Endodermal cell (in vitro differentiated cells): ENCODE measurements at regions not wholly inside any gene's neighbourhood (a gene's known extent, or its start where the extent isn't known, plus 50 kb on each side); places are given as distances from the start of the nearest gene placed in this dataset.
A peak's percentile ranks its signal among the peaks of the same experiment; 100 is the strongest.

Source experiments
- DNase-seq: peaks from one replicate; pipeline ENCODE4 v3.0.0-alpha.2; 2017
- H3K27ac ChIP-seq: 2 replicates; pipeline ENCODE4 v1.5.1; 2013; ENCODE audit warnings: mild to moderate bottlenecking, low read depth, low read length, moderate library complexity
- H3K27me3 ChIP-seq: 2 replicates; pipeline ENCODE4 v1.6.1; 2013; ENCODE audit warnings: mild to moderate bottlenecking, low read length, moderate library complexity; ENCODE audit not compliant: insufficient read depth, control insufficient read depth, poor library complexity, severe bottlenecking
- H3K36me3 ChIP-seq: 2 replicates; pipeline ENCODE4 v1.7.0; 2013; ENCODE audit warnings: mild to moderate bottlenecking, low read length, moderate library complexity; ENCODE audit not compliant: control insufficient read depth, insufficient read depth
- H3K4me1 ChIP-seq: one replicate; pipeline ENCODE4 v1.7.0; 2013; ENCODE audit warnings: low read length; ENCODE audit not compliant: control insufficient read depth, insufficient read depth
- H3K4me3 ChIP-seq: 2 replicates; pipeline ENCODE4 v1.5.1; 2013; ENCODE audit warnings: mild to moderate bottlenecking, low read length, moderate library complexity
- H3K9ac ChIP-seq: 2 replicates; pipeline ENCODE4 v1.6.1; 2013; ENCODE audit warnings: mild to moderate bottlenecking, low read length, moderate library complexity; ENCODE audit not compliant: poor library complexity, severe bottlenecking; ENCODE audit errors: extremely low read depth
- H3K9me3 ChIP-seq: 2 replicates; pipeline ENCODE4 v1.6.1; 2013; ENCODE audit warnings: mild to moderate bottlenecking, low read length, moderate library complexity; ENCODE audit not compliant: control insufficient read depth
- H3K27ac Mint-ChIP-seq: 2 replicates; pipeline ENCODE4 v1.8.0; 2020; ENCODE audit warnings: mixed read lengths
- H3K27me3 Mint-ChIP-seq: 2 replicates; pipeline ENCODE4 v1.8.0; 2021; ENCODE audit warnings: mild to moderate bottlenecking, mixed read lengths; ENCODE audit not compliant: insufficient read depth
- H3K36me3 Mint-ChIP-seq: 2 replicates; pipeline ENCODE4 v1.8.0; 2020; ENCODE audit warnings: low read depth, mixed read lengths
- H3K4me1 Mint-ChIP-seq: 2 replicates; pipeline ENCODE4 v1.8.0; 2020; ENCODE audit warnings: mixed read lengths
- H3K4me3 Mint-ChIP-seq: 2 replicates; pipeline ENCODE4 v1.8.0; 2020; ENCODE audit warnings: mild to moderate bottlenecking, moderate library complexity, mixed read lengths
- H3K9me3 Mint-ChIP-seq: 2 replicates; pipeline ENCODE4 v1.8.0; 2020; ENCODE audit warnings: mild to moderate bottlenecking, mixed read lengths
- CTCF ChIP-seq: fragments of 200-600 bp; sonication (generic); conservative IDR thresholded peaks from 2 replicates; pipeline ENCODE4 v1.5.0; 2021; ENCODE audit warnings: antibody characterized with exemption, mild to moderate bottlenecking
- WGBS, 2 experiments: methylation state at CpG; one replicate each; pipeline versions ENCODE4 v1.1.5 to v1.1.7; 2013; ENCODE audit warnings: missing lambda C conversion rate in 2 of 2, mixed read lengths in 1 of 2; ENCODE audit not compliant: insufficient coverage in 1 of 2, insufficient read length in 1 of 2; 5-methylcytosine and 5-hydroxymethylcytosine counted together

GRCh38 chr4:23533859-23534258 is 356.0 kb downstream of the PPARGC1A start:
- Histone ChIP-seq H3K4me1 (no peaks in the 10 kb centered on the region), H3K27me3 (no peaks in the 10 kb centered on the region), H3K27ac (no peak overlapping the region), H3K9ac (no peak overlapping the region), H3K36me3 (no peaks in the 10 kb centered on the region), H3K4me3 (no peak overlapping the region), H3K9me3 (peaks cover 11% of the 10 kb centered on the region)
- no peak for DNase-seq
- no peaks in the 10 kb centered on the region for H3K4me1 Mint-ChIP-seq
- peaks cover 3% of the 10 kb centered on the region for H3K36me3 Mint-ChIP-seq
- H3K4me3 Mint-ChIP-seq = no peak overlapping the region
- H3K27me3 Mint-ChIP-seq = no peaks in the 10 kb centered on the region
- H3K27ac Mint-ChIP-seq = no peak overlapping the region
- 94 to 95% methylated on average over 2 of the region's 2 CpGs for WGBS, 2 experiments
- TF ChIP-seq CTCF = no peak
- peaks cover 33% of the 10 kb centered on the region for H3K9me3 Mint-ChIP-seq

- Mint-ChIP-seq H3K4me1 (no peaks in the 10 kb centered on the region), H3K4me3 (no peak overlapping the region), H3K9me3 (no peaks in the 10 kb centered on the region), H3K27me3 (no peaks in the 10 kb centered on the region), H3K36me3 (no peaks in the 10 kb centered on the region), H3K27ac (no peak overlapping the region)
- no peaks in the 10 kb centered on the region for H3K9me3 ChIP-seq
- H3K36me3 ChIP-seq = no peaks in the 10 kb centered on the region
- H3K27ac ChIP-seq = no peak overlapping the region
- H3K9ac ChIP-seq = no peak overlapping the region
- H3K27me3 ChIP-seq = no peaks in the 10 kb centered on the region
- TF ChIP-seq CTCF = no peak
- no peaks in the 10 kb centered on the region for H3K4me1 ChIP-seq
- no peak for DNase-seq
- 87% methylated on average over 3 of the region's 3 CpGs; no CpG with 5 or more reads in 1 of the 2 experiments for WGBS, 2 experiments
- H3K4me3 ChIP-seq = no peak overlapping the region
Measured at GRCh38 chr4:23516716-23517115, 373.1 kb downstream of the PPARGC1A start.

- H3K4me3 Mint-ChIP-seq = no peak overlapping the region
- H3K9me3 ChIP-seq = peaks cover 20% of the 10 kb centered on the region
- no peaks in the 10 kb centered on the region for H3K4me1 ChIP-seq
- H3K9me3 Mint-ChIP-seq = peaks cover 13% of the 10 kb centered on the region
- no peaks in the 10 kb centered on the region for H3K36me3 ChIP-seq
- DNase-seq = no peak
- H3K27me3 ChIP-seq = no peaks in the 10 kb centered on the region
- no peak overlapping the region for H3K9ac ChIP-seq
- H3K4me3 ChIP-seq = peak overlapping the region; percentile 52
- peak overlapping the region; percentile 31 for H3K27ac Mint-ChIP-seq
- H3K36me3 Mint-ChIP-seq = peaks cover 10% of the 10 kb centered on the region
- no peak for TF ChIP-seq CTCF
- WGBS, 2 experiments = 40% methylated on average over 2 of the region's 2 CpGs; no CpG with 5 or more reads in 1 of the 2 experiments
- H3K27me3 Mint-ChIP-seq = no peaks in the 10 kb centered on the region
- peaks cover 18% of the 10 kb centered on the region for H3K4me1 Mint-ChIP-seq
- H3K27ac ChIP-seq = no peak overlapping the region
Measured at GRCh38 chr4:23504083-23504482, 385.8 kb downstream of the PPARGC1A start.
